K562 (cell line): ENCODE measurements at regions not wholly inside any gene's neighbourhood (a gene's known extent, or its start where the extent isn't known, plus 50 kb on each side); places are given as distances from the start of the nearest gene placed in this dataset.

Source experiments
- CHD7 ChIP-seq: fragments of 200-600 bp; sonication (generic); IDR thresholded peaks from one replicate; pipeline ENCODE4 v1.6.1; 2012; ENCODE audit warnings: mild to moderate bottlenecking, low read depth, low read length, inconsistent platforms

- no peak for TF ChIP-seq CHD7
Measured at GRCh38 chr11:80028998-80029397, 588.2 kb upstream of the TENM4 start (continued).
